ENCODE measurements at regions not wholly inside any gene's neighbourhood (a gene's known extent, or its start where the extent isn't known, plus 50 kb on each side); places are given as distances from the start of the nearest gene placed in this dataset.

- in situ Hi-C loops (cut with MboI; ENCODE audit: low pct_unique_long_range_greater_than_20kb, low sequenced_read_pairs, unreplicated experiment): no loop called here
- no peak for DNase-seq (ENCODE audit: low spot score)
- TF ChIP-seq, protein P1, sequence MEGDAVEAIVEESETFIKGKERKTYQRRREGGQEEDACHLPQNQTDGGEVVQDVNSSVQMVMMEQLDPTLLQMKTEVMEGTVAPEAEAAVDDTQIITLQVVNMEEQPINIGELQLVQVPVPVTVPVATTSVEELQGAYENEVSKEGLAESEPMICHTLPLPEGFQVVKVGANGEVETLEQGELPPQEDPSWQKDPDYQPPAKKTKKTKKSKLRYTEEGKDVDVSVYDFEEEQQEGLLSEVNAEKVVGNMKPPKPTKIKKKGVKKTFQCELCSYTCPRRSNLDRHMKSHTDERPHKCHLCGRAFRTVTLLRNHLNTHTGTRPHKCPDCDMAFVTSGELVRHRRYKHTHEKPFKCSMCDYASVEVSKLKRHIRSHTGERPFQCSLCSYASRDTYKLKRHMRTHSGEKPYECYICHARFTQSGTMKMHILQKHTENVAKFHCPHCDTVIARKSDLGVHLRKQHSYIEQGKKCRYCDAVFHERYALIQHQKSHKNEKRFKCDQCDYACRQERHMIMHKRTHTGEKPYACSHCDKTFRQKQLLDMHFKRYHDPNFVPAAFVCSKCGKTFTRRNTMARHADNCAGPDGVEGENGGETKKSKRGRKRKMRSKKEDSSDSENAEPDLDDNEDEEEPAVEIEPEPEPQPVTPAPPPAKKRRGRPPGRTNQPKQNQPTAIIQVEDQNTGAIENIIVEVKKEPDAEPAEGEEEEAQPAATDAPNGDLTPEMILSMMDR (IDR thresholded peaks at IDR 0.05; ENCODE audit: extremely low read depth, insufficient read depth, missing control alignments): no peak
Measured at GRCh38 chr4:174133551-174133950, 149.9 kb downstream of the FBXO8 start.

DNA sequence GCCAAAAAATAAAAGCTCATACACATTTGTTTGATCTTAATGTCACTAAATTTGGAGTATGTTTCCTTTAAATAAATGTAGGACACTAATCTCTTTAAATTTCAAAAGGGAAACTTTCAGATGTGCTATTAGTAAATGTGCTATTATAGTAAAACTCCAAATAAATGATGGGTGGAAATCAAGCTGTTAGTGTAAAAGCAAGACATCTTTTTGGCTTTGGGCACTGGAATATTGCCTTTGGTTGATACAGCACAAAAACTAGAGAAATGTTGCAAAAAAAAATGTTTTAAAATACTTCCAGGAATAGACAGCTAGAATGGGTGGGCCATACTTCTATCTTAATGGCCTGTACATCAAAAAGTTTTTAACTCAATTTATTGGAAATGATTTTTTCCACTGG is 151.6 kb downstream of the FBXO8 start:
- TF ChIP-seq, protein P1 (IDR thresholded peaks at IDR 0.05; ENCODE audit: extremely low read depth, insufficient read depth, missing control alignments): no peak
- DNase-seq (ENCODE audit: low spot score): no peak
- in situ Hi-C loops (cut with MboI; ENCODE audit: low pct_unique_long_range_greater_than_20kb, low sequenced_read_pairs, unreplicated experiment): no loop called here

DNA sequence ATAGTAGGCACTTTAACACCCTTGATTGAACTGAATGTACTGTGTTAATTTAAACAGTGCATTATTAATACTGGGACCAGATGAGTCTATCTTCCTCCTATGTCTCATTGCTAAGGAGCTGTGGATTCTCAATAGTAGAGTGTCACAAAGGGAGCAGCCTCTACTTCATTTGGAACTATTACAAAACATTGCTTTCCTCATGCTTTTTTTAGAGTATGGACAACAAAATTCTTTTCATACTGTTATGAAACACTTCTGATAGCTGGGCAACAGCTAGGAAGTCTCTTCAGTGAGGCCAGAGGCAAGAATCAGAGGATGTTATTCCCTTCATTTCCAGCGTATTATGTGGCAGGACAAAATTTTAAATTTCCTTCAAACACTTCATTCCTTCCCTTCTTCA is 160.8 kb downstream of the FBXO8 start:
- in situ Hi-C loops (cut with MboI; ENCODE audit: low pct_unique_long_range_greater_than_20kb, low sequenced_read_pairs, unreplicated experiment): no loop called here
- TF ChIP-seq, protein P1 (IDR thresholded peaks at IDR 0.05; ENCODE audit: extremely low read depth, insufficient read depth, missing control alignments): no peak
- no peak for DNase-seq (ENCODE audit: low spot score)

- in situ Hi-C loops (cut with MboI; ENCODE audit: low pct_unique_long_range_greater_than_20kb, low sequenced_read_pairs, unreplicated experiment): no loop called here
- TF ChIP-seq, protein P1 (IDR thresholded peaks at IDR 0.05; ENCODE audit: extremely low read depth, insufficient read depth, missing control alignments): peak; percentile 59
- peak; percentile 36 for DNase-seq (ENCODE audit: low spot score)
Measured at GRCh38 chr4:174120446-174121295, 162.8 kb downstream of the FBXO8 start.

GRCh38 chr4:174119830-174120229 is 163.6 kb downstream of the FBXO8 start:
- TF ChIP-seq, protein P1 (IDR thresholded peaks at IDR 0.05; ENCODE audit: extremely low read depth, insufficient read depth, missing control alignments): no peak
- in situ Hi-C loops (cut with MboI; ENCODE audit: low pct_unique_long_range_greater_than_20kb, low sequenced_read_pairs, unreplicated experiment): no loop called here
- DNase-seq (ENCODE audit: low spot score): no peak

- DNase-seq (ENCODE audit: low spot score): no peak
- TF ChIP-seq, protein P1 (IDR thresholded peaks at IDR 0.05; ENCODE audit: extremely low read depth, insufficient read depth, missing control alignments): no peak
- in situ Hi-C loops (cut with MboI; ENCODE audit: low pct_unique_long_range_greater_than_20kb, low sequenced_read_pairs, unreplicated experiment): no loop called here
Measured at GRCh38 chr4:174119051-174119450, 164.4 kb downstream of the FBXO8 start.
